ENCODE measurements at regions not wholly inside any gene's neighbourhood (a gene's known extent, or its start where the extent isn't known, plus 50 kb on each side); places are given as distances from the start of the nearest gene placed in this dataset.

DNA sequence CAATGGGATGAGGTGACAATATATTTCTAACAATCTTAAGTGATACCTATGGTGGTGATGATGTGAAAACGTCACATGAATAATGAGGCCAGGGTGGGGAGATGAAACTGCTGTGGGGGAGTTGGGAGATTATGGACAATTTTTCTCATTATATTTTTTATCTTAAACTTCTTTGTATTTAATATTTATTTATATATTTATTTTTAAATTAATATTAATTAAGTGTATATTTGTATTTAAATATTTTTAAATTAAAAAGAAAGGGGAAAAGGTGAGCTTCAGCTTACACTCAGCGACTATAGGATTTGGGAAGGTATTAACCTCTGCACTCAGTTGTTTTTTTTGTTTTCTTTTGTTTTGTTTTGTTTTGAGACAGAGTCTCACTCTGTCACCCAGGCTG is 158.7 kb downstream of the PSMG1 start:
- TF ChIP-seq, protein P1, sequence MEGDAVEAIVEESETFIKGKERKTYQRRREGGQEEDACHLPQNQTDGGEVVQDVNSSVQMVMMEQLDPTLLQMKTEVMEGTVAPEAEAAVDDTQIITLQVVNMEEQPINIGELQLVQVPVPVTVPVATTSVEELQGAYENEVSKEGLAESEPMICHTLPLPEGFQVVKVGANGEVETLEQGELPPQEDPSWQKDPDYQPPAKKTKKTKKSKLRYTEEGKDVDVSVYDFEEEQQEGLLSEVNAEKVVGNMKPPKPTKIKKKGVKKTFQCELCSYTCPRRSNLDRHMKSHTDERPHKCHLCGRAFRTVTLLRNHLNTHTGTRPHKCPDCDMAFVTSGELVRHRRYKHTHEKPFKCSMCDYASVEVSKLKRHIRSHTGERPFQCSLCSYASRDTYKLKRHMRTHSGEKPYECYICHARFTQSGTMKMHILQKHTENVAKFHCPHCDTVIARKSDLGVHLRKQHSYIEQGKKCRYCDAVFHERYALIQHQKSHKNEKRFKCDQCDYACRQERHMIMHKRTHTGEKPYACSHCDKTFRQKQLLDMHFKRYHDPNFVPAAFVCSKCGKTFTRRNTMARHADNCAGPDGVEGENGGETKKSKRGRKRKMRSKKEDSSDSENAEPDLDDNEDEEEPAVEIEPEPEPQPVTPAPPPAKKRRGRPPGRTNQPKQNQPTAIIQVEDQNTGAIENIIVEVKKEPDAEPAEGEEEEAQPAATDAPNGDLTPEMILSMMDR (IDR thresholded peaks at IDR 0.05; ENCODE audit: unreplicated experiment), result no peak
- no peak overlapping the region for H3K4me3 Mint-ChIP-seq
- no peaks in the 10 kb centered on the region for H3K27me3 Mint-ChIP-seq (ENCODE audit: low read depth)
- no peak overlapping the region for H3K27ac Mint-ChIP-seq
- peaks cover 2% of the 10 kb centered on the region for H3K36me3 Mint-ChIP-seq
- peaks cover 7% of the 10 kb centered on the region for H3K9me3 Mint-ChIP-seq
- H3K4me1 Mint-ChIP-seq, result peaks cover 30% of the 10 kb centered on the region
- DNase-seq (ENCODE audit: low spot score in 2 of 2, unreplicated experiment in 2 of 2), result no peak

DNA sequence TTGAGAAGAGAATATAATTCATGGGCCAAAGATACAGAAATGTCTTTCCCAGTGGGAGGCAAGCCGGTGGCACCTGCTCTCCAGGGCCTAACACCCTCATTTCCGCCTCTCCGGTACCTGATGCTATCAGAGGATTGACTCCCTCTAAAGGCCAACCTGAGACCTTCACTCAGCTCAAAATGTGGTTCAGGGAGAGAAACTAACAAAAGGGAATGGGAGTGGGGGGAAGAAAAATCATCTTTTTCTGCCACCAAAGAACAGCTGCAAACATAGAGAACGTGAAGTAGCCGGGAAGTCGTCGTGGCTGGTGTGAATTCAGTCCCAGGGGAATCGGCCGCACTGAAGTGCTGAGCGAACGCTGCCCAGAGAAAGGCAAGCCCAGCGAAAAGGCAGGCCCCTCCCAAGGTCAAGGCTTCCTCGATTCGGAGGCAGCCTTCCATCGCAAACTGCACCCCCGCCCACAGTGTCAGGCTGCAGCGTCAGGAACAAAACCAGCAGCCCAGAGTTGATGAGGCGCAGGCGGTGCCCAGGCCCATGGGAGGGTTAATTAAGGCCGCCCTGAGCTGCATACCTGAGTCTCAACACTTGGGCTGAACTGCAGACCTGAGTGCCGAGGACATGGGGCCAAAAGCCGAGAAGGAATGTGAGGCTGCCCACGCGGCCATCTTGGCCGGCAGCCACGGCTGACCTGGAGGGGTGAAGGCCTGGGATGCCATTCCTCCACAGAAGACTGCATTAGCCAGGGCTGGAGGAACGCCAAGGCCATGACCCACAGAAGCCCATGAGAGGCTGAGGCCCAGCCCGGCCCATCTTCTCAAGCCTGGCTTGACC is 160.2 kb downstream of the PSMG1 start:
- H3K27me3 Mint-ChIP-seq (ENCODE audit: low read depth), result no peaks in the 10 kb centered on the region
- DNase-seq (ENCODE audit: low spot score in 2 of 2, unreplicated experiment in 2 of 2), result no peak
- H3K27ac Mint-ChIP-seq, result peak overlapping the region; percentile 75
- peaks cover 2% of the 10 kb centered on the region for H3K36me3 Mint-ChIP-seq
- no peak overlapping the region for H3K4me3 Mint-ChIP-seq
- TF ChIP-seq, protein P1 (IDR thresholded peaks at IDR 0.05; ENCODE audit: unreplicated experiment), result no peak
- peaks cover 22% of the 10 kb centered on the region for H3K4me1 Mint-ChIP-seq
- H3K9me3 Mint-ChIP-seq, result peaks cover 7% of the 10 kb centered on the region

DNA sequence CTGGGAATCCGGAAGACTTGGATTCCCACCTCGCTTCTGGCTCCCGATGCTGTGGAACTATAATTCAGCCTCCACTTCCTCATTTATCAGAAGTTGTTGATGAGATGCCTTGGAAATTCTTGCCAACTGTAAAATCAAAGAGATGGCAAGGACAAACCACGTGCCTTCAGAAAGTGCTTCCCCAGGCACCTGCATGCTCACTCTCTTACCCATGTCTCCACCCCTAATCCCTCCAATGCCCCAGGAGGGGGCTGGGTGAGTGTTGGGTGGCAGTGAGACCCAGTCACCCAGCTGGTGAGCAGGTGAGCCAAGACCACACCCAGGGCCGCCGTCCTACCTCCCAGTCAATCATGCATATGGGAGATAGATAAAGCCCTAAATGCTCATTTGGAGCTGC is 160.8 kb downstream of the PSMG1 start:
- TF ChIP-seq, protein P1 (IDR thresholded peaks at IDR 0.05; ENCODE audit: unreplicated experiment), result no peak
- Mint-ChIP-seq H3K27ac (no peak overlapping the region), H3K9me3 (peaks cover 3% of the 10 kb centered on the region)

DNA sequence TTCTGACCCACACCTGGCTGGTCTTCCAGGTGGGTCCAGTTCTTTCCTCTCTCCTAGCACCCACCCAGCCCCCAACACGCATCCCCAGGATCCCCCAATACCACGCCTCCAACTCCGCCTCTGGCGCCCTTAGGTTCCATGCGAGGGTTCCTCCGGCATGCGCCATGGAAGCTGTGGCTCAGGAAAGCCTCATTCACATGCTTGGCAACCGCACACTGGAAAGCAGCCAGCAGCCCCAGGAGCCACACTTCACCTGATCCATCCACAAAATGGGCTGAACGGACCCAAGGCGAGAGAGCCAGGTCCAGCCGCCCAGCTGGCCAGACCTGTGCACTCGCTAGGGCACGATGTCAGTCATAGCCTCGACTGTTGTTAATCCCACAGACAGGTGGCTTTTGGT is 161.2 kb downstream of the PSMG1 start:
- TF ChIP-seq, protein P1 (IDR thresholded peaks at IDR 0.05; ENCODE audit: unreplicated experiment), result no peak
- Mint-ChIP-seq H3K27ac (no peak overlapping the region), H3K27me3 (ENCODE audit: low read depth) (no peaks in the 10 kb centered on the region), H3K4me1 (peaks cover 22% of the 10 kb centered on the region), H3K36me3 (no peaks in the 10 kb centered on the region), H3K9me3 (peaks cover 3% of the 10 kb centered on the region), H3K4me3 (no peak overlapping the region)
- DNase-seq (ENCODE audit: low spot score in 2 of 2, unreplicated experiment in 2 of 2), result no peak

More for the DNA sequence above, 160.8 kb downstream of the PSMG1 start:
- Mint-ChIP-seq H3K27me3 (ENCODE audit: low read depth) (no peaks in the 10 kb centered on the region), H3K36me3 (no peaks in the 10 kb centered on the region), H3K4me3 (no peak overlapping the region), H3K4me1 (peaks cover 22% of the 10 kb centered on the region)
- DNase-seq (ENCODE audit: low spot score in 2 of 2, unreplicated experiment in 2 of 2), result no peak

DNA sequence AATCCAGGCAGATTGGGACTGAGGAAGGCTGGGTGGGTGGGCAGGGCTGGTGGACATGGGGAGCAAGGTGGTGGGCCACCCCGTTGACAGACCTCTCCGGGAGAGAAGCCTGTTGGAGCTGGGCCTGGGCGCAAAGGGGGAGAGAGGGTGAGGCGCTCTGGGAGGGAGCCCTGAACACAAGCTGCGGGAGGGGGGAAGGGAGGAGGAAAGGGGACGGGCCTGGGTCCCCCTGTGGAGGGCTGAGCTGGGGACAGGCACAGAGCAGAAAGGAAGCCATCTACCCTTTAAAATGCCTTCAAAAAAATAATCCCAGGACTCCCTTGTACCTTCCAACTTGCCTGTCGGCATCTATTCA is 161.8 kb downstream of the PSMG1 start:
- Mint-ChIP-seq H3K9me3 (peaks cover 3% of the 10 kb centered on the region), H3K4me3 (no peak overlapping the region), H3K36me3 (no peaks in the 10 kb centered on the region), H3K4me1 (peaks cover 22% of the 10 kb centered on the region), H3K27me3 (ENCODE audit: low read depth) (no peaks in the 10 kb centered on the region), H3K27ac (no peak overlapping the region)
- TF ChIP-seq, protein P1 (IDR thresholded peaks at IDR 0.05; ENCODE audit: unreplicated experiment), result no peak
- DNase-seq (ENCODE audit: low spot score in 2 of 2, unreplicated experiment in 2 of 2), result no peak

Measured in mesothelial cell of epicardium (in vitro differentiated cells).